ENCODE measurements at regions not wholly inside any gene's neighbourhood (a gene's known extent, or its start where the extent isn't known, plus 50 kb on each side); places are given as distances from the start of the nearest gene placed in this dataset.
"Not testable (repeated sequence)": the region's sequence is repeated elsewhere in the genome, so short reads cannot be mapped to it uniquely, and the experiment has no call there.

- DNase-seq: no peak
Measured at GRCh38 chr17:5978496-5978895, 91.7 kb upstream of the WSCD1 start.

GRCh38 chr17:5980941-5981340 lies 89.2 kb upstream of the WSCD1 start:
- no peak for DNase-seq

GRCh38 chr17:5986644-5987043 lies 83.5 kb upstream of the WSCD1 start:
- DNase-seq: no peak

- no peak for DNase-seq
Measured at GRCh38 chr17:6000426-6000825, 69.8 kb upstream of the WSCD1 start.

- not testable (repeated sequence) for DNase-seq
Measured at GRCh38 chr17:6003221-6003620, 67.0 kb upstream of the WSCD1 start.

- DNase-seq: no peak
Measured at GRCh38 chr17:6005939-6006338, 64.2 kb upstream of the WSCD1 start.

GRCh38 chr17:6011206-6011605 lies 59.0 kb upstream of the WSCD1 start:
- no peak for DNase-seq

- DNase-seq: no peak
Measured at GRCh38 chr17:6018788-6019187, 51.4 kb upstream of the WSCD1 start.

- no peak for DNase-seq
Measured at GRCh38 chr17:6019959-6020358, 50.2 kb upstream of the WSCD1 start.

GRCh38 chr17:6020376-6021010 lies 49.7 kb upstream of the WSCD1 start:
- no peak for DNase-seq
